ENCODE measurements at regions not wholly inside any gene's neighbourhood (a gene's known extent, or its start where the extent isn't known, plus 50 kb on each side); places are given as distances from the start of the nearest gene placed in this dataset.

- FAIRE-seq = no peak
- no peaks in the 10 kb centered on the region for H3K9me3 ChIP-seq (ENCODE audit: insufficient read depth in 2 of 2, low read depth in 1 of 2, low read length in 1 of 2)
- H3K9ac ChIP-seq (replicated peaks in 1 of 4; ENCODE audit: extremely low read depth in 1 of 4, low read depth in 3 of 4, low read length in 3 of 4) = no peak overlapping the region
- H2BK5ac ChIP-seq (ENCODE audit: low read depth, low read length) = no peak overlapping the region
- H3K23ac ChIP-seq (ENCODE audit: insufficient read length) = no peak overlapping the region
- H4K5ac ChIP-seq (ENCODE audit: insufficient read length, low read depth, low read length) = no peak overlapping the region
- H2BK15ac ChIP-seq (ENCODE audit: low read length) = no peak overlapping the region
- no peak overlapping the region for H3K56ac ChIP-seq (replicated peaks; ENCODE audit: insufficient read length, low read depth, low read length)
- H2AK5ac ChIP-seq (ENCODE audit: low read depth, low read length) = no peak overlapping the region
- H3K18ac ChIP-seq (ENCODE audit: extremely low read depth, low read length) = no peak overlapping the region
- no peaks in the 10 kb centered on the region for H3K4me1 ChIP-seq (replicated peaks in 1 of 4; ENCODE audit: control insufficient read depth in 3 of 4, insufficient read depth in 4 of 4, low read length in 3 of 4)
- H3K4me2 ChIP-seq (ENCODE audit: insufficient read depth in 1 of 2, low read depth in 2 of 2, low read length in 2 of 2) = no peak overlapping the region
- WGBS, 2 experiments (ENCODE audit: extremely low coverage in 1 of 2, insufficient coverage in 1 of 2, insufficient read length in 1 of 2, insufficient replicate concordance in 2 of 2, low coverage in 1 of 2, low lambda C conversion rate in 2 of 2, missing lambda C conversion rate in 1 of 2) = 58% methylated on average over 2 of the region's 2 CpGs; no CpG with 5 or more reads in 1 of the 2 experiments
- H4K8ac ChIP-seq (ENCODE audit: extremely low read depth, insufficient read depth, low read length) = no peak overlapping the region
- H3K23me2 ChIP-seq (ENCODE audit: low read depth, low read length) = no peaks in the 10 kb centered on the region
- H3K36me3 ChIP-seq (ENCODE audit: control insufficient read depth in 2 of 4, insufficient read depth in 4 of 4, low read length in 3 of 4) = no peaks in the 10 kb centered on the region
- no peak for DNase-seq (ENCODE audit: low read depth in 1 of 2, low spot score in 2 of 2)
- no peak overlapping the region for H3K14ac ChIP-seq (ENCODE audit: insufficient read length)
- H2BK12ac ChIP-seq (ENCODE audit: low read depth, low read length) = no peak overlapping the region
- no peak overlapping the region for H4K91ac ChIP-seq (replicated peaks; ENCODE audit: insufficient read length, low read length)
- no peaks in the 10 kb centered on the region for H3K27me3 ChIP-seq (replicated peaks in 1 of 4; ENCODE audit: control insufficient read depth in 3 of 4, extremely low read depth in 1 of 4, insufficient read depth in 3 of 4, low read length in 3 of 4)
- no peak for TF ChIP-seq CHD1 (IDR thresholded peaks at IDR 0.05; ENCODE audit: low read depth, low read length)
- TF ChIP-seq EP300 (IDR thresholded peaks at IDR 0.05; ENCODE audit: borderline replicate concordance in 1 of 2, low read depth in 2 of 2, low read length in 2 of 2) = no peak
- no peak for TF ChIP-seq EZH2 (IDR thresholded peaks at IDR 0.05; ENCODE audit: low read depth, low read length, severe bottlenecking)
- TF ChIP-seq RFX5 (IDR thresholded peaks at IDR 0.05; ENCODE audit: borderline replicate concordance, low read depth, low read length) = no peak
- no peak for TF ChIP-seq GTF2F1 (IDR thresholded peaks at IDR 0.05; ENCODE audit: borderline replicate concordance, low read depth, low read length)
- TF ChIP-seq, protein P1, sequence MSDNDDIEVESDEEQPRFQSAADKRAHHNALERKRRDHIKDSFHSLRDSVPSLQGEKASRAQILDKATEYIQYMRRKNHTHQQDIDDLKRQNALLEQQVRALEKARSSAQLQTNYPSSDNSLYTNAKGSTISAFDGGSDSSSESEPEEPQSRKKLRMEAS (IDR thresholded peaks at IDR 0.05) = no peak
- no peak for TF ChIP-seq SIX5 (IDR thresholded peaks at IDR 0.05; ENCODE audit: low read depth, low read length)
- TF ChIP-seq CBX5 (IDR thresholded peaks at IDR 0.05; ENCODE audit: low read depth, low read length) = no peak
- TF ChIP-seq GABPA (IDR thresholded peaks at IDR 0.05; ENCODE audit: borderline replicate concordance, insufficient read depth, low read length) = no peak
- TF ChIP-seq RAD21 (IDR thresholded peaks at IDR 0.05 in 1 of 2, conservative IDR thresholded peaks at IDR 0.05 in 1 of 2; ENCODE audit: low read depth in 2 of 2, low read length in 2 of 2) = no peak
- TF ChIP-seq RBBP5 (IDR thresholded peaks at IDR 0.05; ENCODE audit: borderline replicate concordance, low read depth, low read length) = no peak
- no peak overlapping the region for H3K4ac ChIP-seq (replicated peaks; ENCODE audit: insufficient read length, low read depth, low read length)
- H2BK20ac ChIP-seq (ENCODE audit: low read length) = no peak overlapping the region
- H2BK120ac ChIP-seq (replicated peaks; ENCODE audit: low read depth, low read length) = no peak overlapping the region
- ChIA-PET POLR2A (ENCODE audit: partially characterized antibody) (no interaction called here), CTCF (ENCODE audit: partially characterized antibody) (no interaction called here)
- no peaks in the 10 kb centered on the region for H4K20me1 ChIP-seq (replicated peaks in 1 of 2; ENCODE audit: control insufficient read depth in 1 of 2, insufficient read depth in 2 of 2, low read length in 2 of 2)
- no peaks in the 10 kb centered on the region for H3K79me2 ChIP-seq (ENCODE audit: control insufficient read depth in 1 of 2, insufficient read depth in 2 of 2, low read length in 2 of 2)
- H3K4me3 ChIP-seq (ENCODE audit: extremely low read depth in 1 of 4, insufficient read depth in 2 of 4, low read depth in 3 of 4, low read length in 4 of 4) = no peak overlapping the region
- no peak overlapping the region for H3K27ac ChIP-seq (ENCODE audit: low read depth, low read length)
- H3K79me1 ChIP-seq (ENCODE audit: low read depth, low read length) = no peaks in the 10 kb centered on the region
- H2AFZ ChIP-seq (ENCODE audit: low read length) = no peak overlapping the region
Measured at GRCh38 chr11:104588446-104588845, 309.8 kb downstream of the CASP12 start.

All from H1 (cell line).